Embryonic facial prominence (tissue), 1 donor: ENCODE measurements at regions not wholly inside any gene's neighbourhood (a gene's known extent, or its start where the extent isn't known, plus 50 kb on each side); places are given as distances from the start of the nearest gene placed in this dataset.
A peak's percentile ranks its signal among the peaks of the same experiment; 100 is the strongest.

ENCODE experiments used
- DNase-seq: peaks from one replicate; pipeline ENCODE4 v3.0.0-alpha.2; 2016; ENCODE audit errors: extremely low spot score

DNA sequence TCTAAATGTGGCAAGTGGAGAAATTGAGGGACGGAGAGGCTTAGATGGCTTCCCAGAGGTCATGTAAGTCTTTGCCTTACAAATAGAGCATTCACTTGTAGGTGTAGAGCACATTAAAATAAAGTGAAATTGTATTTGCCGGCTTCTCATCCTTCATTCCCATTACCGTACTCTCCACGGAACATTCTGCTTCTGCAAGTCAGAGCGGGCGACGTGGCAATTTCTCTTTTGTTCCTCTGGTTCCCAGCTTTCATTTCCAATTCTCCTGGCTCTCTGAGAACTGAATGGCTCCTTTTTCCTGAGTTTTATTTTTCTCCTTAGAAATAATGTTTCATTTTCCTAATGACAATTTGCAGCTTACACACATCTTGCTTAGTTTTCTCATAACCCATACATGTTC is 51.3 kb upstream of the PFKP start:
- no peak for DNase-seq

DNA sequence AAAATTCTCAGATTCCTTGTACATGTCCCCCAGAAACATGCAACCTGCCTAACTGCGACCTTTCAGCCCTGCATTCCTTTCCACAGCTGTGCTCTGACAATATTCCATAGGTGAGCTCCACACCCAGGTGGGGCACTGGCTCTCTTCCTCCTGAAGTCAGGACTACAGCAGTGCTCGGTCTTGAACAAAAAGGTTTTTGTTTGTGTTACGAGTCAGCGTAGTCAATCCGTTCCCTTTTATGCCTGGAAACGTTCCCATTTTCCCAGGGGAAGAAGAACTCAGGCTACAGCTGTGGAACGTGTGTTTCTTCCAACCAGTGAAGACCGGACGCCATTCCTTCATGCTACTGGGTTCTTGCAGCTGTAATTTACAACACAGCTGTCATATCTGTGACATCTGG is 52.4 kb upstream of the PFKP start:
- no peak for DNase-seq

DNA sequence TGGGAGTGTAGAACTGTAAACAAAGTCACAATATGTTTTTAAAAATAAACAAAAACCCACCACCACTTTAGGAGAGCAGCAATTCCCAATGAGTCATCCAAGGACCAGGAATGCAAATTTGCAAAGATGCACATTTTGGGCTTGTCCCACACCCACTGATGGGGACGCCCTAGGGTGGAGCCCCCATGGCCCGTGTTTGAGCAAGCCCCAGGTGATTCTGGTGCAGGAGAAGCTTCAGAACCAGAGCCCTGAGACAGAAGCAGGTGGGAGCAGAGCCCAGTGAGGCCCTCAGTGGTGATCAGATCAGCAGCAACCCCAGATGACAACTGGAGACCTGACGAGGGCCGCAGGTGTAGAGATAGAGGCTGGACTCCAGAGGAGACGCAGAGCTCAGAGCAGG is 55.1 kb upstream of the PFKP start:
- DNase-seq, result no peak

DNA sequence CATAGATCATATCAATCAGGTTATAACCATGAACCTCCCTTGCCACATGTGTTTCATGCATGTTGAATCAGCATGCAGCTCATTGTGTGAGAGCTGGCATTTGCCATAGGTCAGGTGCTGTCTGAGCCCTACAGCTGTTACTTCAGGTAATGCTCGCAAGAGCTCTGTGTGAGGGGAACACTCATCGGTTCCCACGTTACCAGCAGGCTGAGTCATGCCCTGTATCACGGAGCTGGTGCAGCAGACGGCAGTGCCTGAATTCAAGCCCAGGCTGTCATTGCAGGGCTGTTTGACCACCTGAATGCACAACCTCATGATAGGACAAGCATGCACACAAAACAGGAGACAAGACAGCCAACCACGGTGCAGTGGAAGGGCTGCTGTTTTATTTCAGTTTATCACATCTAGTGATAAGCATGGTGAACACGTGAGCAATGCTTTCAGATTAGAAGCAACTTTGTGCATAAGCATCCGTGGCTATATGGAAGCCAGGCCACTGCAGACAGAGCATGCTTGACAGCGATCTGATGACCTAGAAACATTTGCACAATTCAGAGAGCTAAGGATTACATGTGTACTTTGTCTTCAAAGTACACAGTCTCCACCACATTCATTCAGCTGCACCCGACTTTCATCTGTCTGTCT is 56.4 kb upstream of the PFKP start:
- DNase-seq, result no peak

DNA sequence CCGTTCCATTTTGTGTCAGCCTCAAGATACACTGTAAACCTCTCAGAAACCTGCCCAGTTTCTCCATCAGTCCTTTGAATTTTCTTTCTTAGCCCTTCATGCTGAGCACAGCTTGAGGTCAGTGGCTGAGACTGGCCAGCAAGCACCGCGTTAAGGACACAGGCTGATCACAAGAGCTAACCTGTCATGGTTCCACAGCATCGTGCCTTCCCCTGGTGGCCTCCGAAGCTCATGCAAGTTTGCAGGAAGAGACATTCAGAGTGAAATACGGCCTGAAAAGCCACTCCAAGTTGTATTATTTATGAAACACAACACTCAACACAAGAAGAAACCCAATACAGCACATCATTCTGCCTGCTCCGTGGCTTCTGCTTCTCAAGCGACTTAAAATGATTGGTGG is 57.0 kb upstream of the PFKP start:
- no peak for DNase-seq

DNA sequence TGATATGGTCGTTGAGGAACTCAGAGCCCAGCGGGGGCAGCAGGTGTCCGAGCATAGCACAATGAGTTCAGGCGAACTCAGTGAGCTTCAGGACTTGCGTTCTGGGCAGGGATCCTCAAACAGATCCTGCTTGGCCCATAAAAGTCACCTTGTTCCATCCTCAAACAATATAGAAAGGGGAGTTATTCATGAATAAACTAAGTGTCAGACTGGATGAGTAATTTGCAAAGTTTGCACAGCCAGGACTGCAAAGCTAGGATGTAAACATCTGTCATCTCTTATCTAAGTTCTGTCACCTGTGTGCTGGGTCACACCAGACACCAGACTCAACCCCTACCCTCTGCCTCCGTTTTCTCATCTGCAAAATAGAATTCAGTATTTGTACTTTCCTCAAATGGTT is 58.0 kb upstream of the PFKP start:
- no peak for DNase-seq

DNA sequence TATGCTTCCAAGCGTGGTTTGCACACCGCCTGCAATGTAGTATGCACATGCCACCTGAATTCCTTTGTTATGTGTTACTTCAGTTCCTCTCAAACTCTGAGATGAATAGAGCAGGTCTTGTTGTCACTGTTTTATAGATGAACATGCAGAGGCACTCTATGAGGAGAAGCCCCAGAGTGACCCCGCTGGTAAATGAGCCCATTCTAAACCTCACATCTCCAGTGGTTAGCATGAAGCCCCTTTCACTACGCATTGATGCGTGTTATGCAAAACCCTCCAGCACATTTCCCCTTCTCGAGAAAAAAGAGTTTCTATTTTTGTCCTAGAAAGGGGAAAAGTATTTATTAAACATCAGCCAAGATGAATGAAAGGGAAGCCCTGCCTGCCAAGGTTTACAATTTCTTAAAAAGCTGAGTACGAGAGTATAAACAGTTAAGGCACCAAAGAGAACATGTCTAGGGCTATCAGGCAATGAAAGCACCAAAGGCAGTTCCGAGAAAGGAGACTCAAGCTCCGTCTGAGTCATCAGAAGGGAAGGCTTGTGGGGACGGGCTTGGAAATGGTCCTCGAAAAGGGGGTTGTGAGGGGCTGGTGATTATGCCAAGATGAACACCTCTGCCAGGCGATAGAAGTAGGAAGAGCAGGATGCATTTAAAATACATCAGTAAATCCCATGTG is 58.7 kb upstream of the PFKP start:
- DNase-seq, result no peak

DNA sequence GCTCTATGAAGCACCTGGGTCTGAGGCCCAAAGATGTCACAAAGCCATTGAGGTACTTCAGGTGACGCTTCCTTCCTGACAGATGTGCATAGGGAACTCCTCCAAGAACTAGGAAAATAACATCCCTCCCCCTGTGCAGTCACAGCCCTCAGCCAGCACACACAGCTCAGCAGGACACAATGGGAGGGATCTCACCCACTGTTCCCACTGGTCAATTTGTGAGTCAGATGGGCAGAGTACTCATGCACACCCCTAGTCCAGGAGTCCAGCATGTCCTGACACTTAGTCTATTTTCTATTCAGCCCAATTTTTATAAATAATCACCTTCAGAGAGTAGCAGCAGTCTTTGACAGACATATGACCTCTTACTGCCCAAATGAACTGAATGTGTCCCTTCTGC is 60.7 kb upstream of the PFKP start:
- DNase-seq, result no peak

DNA sequence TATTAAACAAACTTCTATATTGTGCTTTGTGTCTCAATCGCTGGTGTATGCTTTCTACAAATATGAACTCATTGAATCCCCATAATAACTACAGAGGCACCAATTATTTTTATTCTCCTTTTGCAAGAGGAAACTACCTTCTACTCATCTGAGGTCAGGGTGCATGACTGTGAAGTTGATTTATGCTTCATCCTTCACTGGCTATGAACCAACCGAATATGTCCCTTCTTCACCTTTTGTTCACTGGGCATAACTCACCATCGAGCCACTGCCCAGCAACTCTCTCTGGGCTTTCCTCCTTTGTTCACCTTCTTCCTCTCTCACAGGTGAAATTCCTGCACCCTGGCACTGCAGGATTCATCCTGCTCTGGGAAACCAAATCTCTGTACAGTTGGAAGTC is 61.3 kb upstream of the PFKP start:
- no peak for DNase-seq

DNA sequence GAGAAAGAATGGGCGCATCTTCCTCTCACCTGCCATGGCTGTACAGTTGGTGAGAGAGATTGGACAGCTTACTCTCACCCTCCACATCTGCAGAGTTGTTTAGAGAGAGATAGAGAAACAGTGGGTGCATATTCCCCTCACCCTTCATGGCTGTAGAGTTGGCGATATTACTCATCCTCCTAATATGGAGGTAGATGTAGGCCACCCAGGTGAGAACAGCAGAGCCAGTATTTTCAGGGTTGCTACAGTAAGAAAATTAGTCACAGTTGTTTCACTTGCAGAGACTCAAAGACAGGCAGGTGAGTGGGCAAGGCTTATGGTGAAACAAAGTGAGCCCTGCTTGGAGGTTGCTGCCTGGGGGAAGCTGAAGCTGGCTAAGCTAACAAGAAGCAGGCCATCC is 65.0 kb upstream of the PFKP start:
- DNase-seq, result no peak

DNA sequence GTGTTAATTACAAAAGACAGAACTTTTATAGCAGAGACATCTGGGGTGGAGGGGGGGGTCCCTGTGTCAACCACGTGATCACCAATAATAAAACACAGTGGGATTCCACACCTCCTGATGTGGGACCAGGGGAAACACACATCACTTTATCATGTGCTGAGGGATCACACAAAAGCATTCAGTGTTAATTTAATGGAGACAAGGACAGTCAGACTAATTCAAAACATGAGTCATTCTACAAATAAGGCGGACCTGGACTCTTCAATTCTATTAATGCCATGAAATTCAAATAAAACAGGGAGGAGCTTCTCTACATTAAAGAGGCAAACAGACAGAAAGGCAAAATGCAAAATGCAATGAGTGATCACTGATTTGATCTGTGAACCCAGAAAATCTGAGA is 67.3 kb upstream of the PFKP start:
- DNase-seq, result no peak

DNA sequence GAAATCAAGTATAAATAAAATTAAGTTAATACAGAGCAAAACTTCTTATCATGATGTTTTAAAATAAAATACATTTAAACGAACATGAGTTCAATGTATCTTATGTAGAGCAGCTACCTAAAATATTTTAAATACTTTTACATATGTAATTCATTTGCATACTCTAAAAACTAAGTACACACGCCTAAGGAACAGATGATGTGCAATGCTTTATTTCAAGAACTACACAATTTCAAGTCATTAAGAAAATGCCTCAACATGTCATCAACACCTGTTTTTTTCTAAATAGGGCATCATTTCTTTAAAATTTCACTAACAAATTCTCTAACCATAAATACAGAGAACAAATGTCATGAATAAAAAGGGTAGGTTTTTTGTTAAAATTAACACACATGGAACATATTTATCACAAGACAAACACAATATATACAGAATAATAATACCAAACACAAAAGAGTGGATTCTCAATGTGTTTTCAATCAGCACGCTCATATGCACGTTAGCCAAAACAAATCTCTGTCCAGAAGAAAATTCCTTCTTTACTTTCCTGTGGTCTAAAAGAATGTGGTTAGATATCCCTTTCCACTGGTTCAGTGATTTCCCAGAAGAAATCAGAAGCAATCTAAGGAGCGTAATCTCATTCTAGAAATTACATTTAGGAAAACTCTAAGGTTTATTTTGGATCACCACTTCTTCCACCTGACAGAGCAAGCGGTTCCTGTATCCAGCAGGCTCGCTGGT is 73.0 kb upstream of the PFKP start:
- DNase-seq, result peak; percentile 38

DNA sequence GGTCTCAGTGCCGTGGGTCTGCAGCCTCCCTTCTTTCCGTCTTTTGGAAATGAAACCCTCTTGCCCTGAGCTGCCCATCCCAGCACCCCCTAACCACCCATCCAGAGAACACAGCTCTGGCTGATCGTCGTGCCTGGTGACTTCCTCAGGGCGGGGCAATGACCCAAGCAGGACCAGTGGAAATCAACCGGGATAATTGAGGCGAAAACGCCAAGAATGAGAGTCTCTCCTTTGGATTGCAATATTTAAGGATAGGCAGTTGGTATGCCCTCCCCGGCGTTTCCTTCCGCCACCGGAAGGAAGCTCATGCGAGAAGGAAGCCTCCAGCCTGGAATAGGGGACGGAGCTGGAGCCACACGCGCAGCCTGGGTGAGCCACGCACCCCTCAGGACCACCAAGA is 73.7 kb upstream of the PFKP start:
- no peak for DNase-seq

DNA sequence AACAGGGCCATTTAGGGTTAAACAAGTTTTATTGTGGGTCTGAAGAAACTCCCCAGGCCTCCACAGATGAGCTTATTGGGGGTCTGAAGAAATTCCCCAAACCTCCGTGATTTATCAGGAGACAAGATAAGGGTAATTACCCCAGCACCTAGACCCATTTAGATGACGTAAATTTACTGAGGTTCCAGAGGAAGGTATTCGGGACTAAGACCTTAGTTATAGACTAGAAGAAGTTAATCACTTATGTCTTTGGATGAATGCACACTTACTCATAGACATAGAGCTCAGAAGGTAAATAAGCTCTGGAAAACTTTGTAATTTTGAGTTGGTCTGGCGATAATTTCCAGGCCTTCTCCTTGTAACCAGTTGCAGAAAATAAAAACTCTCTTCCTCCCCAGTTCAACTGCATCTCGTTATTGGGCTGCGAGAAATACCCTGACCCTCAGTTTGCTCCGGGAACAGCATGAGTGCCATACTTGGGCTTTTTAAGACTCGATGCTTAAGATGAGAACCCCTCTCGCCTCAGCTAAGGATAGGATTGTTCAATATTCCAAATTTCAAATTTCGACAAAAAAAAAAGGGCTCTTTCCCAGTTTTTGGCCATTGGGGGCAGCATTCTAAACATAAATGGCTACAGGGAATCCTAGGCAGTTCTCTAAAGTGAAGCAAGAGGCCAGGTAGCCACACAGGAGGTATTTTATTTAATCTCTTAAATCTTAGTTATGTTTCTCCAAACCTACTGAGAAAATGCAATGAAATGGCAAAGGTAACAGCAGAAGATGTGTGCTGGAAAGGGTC is 74.7 kb upstream of the PFKP start:
- no peak for DNase-seq

DNA sequence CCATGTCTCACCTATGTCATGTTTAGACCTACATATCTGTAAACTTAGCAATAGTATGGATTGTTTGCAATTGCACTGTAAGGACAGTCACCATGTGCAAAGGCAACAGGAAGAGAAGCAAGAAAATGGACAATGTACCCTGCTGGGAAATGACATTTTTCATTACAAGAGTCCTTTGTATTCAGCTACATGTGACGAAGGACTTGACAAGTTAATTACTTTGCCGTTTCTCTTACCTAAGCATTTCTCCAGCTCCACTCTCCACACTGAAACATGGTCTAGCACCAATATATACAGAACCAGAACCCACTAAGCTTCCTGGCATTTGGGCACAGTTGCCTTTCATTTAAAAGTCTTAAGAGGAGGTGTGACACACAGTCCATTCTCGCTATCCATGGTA is 76.6 kb upstream of the PFKP start:
- no peak for DNase-seq

DNA sequence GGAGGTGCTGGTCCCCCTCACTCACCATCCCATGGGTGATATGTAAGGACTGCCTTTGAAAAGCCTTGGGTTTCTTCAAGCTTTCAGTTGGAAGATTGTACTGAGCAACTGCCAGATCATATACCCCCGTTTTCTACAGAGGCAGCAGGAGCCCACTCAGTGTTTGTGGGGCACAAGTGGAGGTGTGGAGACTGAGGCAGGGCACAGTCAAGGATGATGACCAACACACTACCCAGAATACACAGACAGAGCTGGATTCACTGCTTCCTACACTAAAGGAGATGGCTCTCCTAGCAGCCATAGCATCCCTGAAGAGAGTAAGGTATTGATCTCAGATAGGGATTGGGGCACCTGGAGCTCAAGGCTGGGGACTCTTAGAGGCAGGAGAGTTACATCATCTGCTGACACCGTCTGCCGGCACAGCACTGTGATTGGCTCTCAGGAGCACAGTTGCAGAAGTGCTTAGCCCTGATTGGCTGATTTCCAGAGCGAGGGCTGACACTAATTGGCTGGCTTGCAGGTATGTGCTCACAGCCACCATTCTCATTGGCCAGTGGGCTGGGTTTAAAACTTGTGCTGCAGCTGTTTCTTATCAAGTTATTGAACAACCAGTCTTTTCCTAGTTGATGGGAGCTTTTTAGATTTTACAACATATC is 77.9 kb upstream of the PFKP start:
- no peak for DNase-seq

DNA sequence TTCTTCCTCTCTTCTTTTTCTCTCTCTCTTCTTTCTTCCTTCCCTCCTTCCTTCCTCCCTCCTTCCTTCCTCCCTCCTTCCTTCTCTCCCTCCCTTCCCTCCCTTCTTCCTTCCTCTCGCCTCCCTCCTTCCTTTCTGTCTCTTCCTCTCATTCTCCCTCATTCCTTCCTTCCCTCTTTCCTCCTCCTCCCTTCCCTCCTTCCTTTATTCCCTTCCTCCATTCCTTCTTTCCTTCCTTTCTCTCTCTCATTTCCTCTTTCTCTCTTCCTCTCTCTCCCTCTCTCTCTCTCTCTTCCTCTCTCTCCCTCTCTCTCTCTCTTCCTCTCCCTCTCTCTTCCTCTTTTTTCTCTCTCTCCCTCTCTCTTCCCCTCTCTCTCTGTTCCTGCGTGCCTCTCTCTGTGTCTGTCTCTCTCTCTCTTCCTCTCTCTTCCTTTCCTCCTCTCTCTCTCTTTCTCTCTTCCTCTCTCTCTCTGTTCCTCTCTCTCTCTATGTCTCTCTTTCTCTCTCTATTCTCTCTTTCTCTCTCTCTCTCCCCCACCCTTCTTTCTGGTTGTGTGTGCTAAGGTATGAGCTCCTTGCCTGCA is 80.1 kb upstream of the PFKP start:
- DNase-seq, result no peak

DNA sequence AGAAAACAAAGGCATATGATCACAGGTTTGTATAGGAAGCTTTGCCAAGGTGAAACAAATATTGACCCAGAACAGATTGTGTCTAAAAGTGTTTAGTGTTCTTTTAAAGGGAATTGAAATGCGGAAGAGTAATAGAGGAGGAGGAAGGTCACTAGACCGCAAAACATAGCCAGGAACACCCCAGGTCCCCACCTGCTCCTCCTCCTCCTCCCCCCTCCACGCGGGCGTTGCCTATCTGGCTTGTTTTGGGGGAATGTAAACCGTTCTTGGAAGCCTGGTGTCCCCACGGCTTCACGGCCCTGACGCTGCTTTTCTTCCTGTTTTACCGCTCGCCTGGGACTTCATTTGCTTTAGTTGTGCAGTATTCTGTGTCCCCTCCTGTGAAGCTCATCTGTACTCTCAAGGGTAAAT is 81.0 kb upstream of the PFKP start:
- no peak for DNase-seq

DNA sequence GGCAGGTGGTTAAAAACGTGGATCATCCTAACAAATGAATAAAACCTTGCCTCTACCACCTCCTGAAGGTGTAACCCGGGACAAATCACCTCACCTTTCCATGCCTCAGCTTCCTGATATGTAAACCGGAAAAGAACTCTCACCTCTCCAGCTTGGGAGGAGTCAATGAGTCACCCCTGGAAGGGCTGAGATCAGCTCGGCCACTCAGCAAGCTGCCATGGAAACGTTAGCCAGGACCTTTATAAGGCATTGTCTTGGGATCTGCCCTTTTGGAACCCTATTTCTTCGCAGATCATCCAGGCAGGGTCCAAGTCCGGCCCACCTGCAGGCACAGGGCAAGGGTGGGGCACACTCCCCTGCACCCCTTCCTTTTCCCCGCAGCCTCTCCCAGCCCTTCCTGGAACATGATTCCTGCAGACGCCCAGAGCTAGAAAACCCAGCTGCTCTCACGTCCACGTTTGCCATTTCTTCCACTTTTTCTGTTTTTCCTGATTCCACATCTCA is 81.6 kb upstream of the PFKP start:
- no peak for DNase-seq

DNA sequence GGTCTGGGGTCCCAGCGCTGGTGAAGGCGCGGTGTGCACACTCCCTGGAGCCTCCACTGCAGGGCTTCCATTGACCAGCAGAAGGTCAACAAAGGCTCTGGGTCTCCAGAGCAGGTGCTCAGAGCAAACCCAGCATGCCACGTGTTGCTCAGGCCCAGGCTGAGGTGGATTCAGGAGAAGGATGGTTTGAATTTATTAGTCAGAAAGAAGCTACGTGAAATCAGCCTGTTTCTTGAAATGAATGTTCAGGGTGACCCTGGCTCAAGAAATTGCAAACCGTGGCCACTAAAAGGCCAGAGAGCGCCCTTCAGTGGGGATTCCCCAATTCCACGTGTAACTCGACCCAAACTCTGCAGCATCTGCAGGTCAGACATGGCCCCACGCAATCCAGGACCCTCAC is 82.7 kb upstream of the PFKP start:
- no peak for DNase-seq

DNA sequence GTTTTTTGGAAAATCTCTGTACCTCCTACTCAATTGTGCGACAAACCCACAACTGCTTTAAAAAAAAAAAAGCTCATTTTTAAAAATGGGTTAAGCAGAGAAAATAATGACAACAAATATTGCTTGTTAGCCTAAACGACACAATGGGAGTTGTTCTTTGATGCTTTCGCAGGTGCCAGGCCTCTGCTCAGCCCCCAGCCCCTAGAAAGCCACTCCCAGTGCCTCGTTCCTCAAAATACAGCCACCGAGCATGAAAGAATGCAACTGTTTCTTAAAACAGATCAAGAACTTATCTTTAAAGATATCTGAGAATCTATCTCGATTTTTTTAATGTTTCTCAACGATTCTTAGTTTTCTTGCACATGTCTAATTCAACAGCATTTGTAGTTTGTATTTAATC is 85.2 kb upstream of the PFKP start:
- DNase-seq, result no peak
